Midbrain (tissue), 1 donor: ENCODE measurements at regions not wholly inside any gene's neighbourhood (a gene's known extent, or its start where the extent isn't known, plus 50 kb on each side); places are given as distances from the start of the nearest gene placed in this dataset.

Experiments
- DNase-seq: peaks from one replicate; lab custom pipeline; 2025; lab: John Stamatoyannopoulos, UW

- DNase-seq = no peak
These were observed 407.6 kb downstream of the PTPRU start for GRCh38 chr1:29643838-29644440.

GRCh38 chr1:29643281-29643680 is 407.0 kb downstream of the PTPRU start:
- DNase-seq = no peak

- DNase-seq = no peak
These were observed 406.2 kb downstream of the PTPRU start for GRCh38 chr1:29642519-29642918.

GRCh38 chr1:29641921-29642320 is 405.6 kb downstream of the PTPRU start:
- no peak for DNase-seq

GRCh38 chr1:29640428-29640785 is 404.1 kb downstream of the PTPRU start:
- DNase-seq = no peak

- DNase-seq = no peak
These were observed 403.6 kb downstream of the PTPRU start for GRCh38 chr1:29639741-29640427.

- DNase-seq = no peak
These were observed 402.9 kb downstream of the PTPRU start for GRCh38 chr1:29639156-29639736.

- DNase-seq = no peak
These were observed 402.0 kb downstream of the PTPRU start for GRCh38 chr1:29638281-29638680.

- DNase-seq = no peak
These were observed 400.6 kb downstream of the PTPRU start for GRCh38 chr1:29636936-29637335.

- DNase-seq = no peak
These were observed 399.4 kb downstream of the PTPRU start for GRCh38 chr1:29635501-29636263.

GRCh38 chr1:29634746-29635335 is 398.5 kb downstream of the PTPRU start:
- DNase-seq = no peak

GRCh38 chr1:29634324-29634723 is 398.0 kb downstream of the PTPRU start:
- no peak for DNase-seq

GRCh38 chr1:29633771-29634170 is 397.4 kb downstream of the PTPRU start:
- DNase-seq = no peak

GRCh38 chr1:29632806-29633615 is 396.7 kb downstream of the PTPRU start:
- DNase-seq = no peak

- DNase-seq = no peak
These were observed 395.8 kb downstream of the PTPRU start for GRCh38 chr1:29631836-29632805.

GRCh38 chr1:29631361-29631760 is 395.0 kb downstream of the PTPRU start:
- no peak for DNase-seq

- no peak for DNase-seq
These were observed 394.4 kb downstream of the PTPRU start for GRCh38 chr1:29630756-29631155.

- DNase-seq = no peak
These were observed 393.6 kb downstream of the PTPRU start for GRCh38 chr1:29629814-29630516.

GRCh38 chr1:29629401-29629800 is 393.1 kb downstream of the PTPRU start:
- DNase-seq = no peak

- DNase-seq = no peak
These were observed 391.9 kb downstream of the PTPRU start for GRCh38 chr1:29628190-29628589.
